LHCN-M2 (cell line): ENCODE measurements at regions not wholly inside any gene's neighbourhood (a gene's known extent, or its start where the extent isn't known, plus 50 kb on each side); places are given as distances from the start of the nearest gene placed in this dataset.

Source experiments
- DNase-seq: peaks from one replicate; pipeline ENCODE4 v3.0.0-alpha.2; 2012; ENCODE audit warnings: low read depth

- no peak for DNase-seq
Measured at GRCh38 chr2:234768608-234769196, 183.1 kb upstream of the SH3BP4 start.

- DNase-seq: no peak
Measured at GRCh38 chr2:234765279-234765678, 186.5 kb upstream of the SH3BP4 start.

DNA sequence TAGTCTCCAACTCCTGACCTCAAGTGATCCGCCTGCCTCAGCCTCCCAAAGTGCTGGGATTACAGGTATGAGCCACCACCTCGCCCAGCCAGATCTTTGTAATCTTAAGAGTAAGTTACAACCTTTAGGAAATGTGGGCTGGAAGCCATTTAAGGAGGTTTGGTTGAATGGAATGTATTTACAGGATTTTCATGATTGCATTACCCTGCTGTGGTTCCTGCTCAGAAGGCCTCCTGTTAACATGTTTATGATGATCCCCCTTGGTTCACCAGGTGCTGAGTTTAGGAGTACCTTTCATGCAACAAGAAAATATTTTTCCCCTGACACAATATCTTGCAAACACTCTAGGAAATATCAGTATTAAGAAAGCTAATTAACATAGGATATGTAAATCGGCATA is 187.4 kb upstream of the SH3BP4 start:
- DNase-seq: no peak

GRCh38 chr2:234763002-234763873 is 188.6 kb upstream of the SH3BP4 start:
- no peak for DNase-seq

- DNase-seq: no peak
Measured at GRCh38 chr2:234761910-234762309, 189.9 kb upstream of the SH3BP4 start.

GRCh38 chr2:234754126-234754525 is 197.7 kb upstream of the SH3BP4 start:
- DNase-seq: peak; percentile 46

DNA sequence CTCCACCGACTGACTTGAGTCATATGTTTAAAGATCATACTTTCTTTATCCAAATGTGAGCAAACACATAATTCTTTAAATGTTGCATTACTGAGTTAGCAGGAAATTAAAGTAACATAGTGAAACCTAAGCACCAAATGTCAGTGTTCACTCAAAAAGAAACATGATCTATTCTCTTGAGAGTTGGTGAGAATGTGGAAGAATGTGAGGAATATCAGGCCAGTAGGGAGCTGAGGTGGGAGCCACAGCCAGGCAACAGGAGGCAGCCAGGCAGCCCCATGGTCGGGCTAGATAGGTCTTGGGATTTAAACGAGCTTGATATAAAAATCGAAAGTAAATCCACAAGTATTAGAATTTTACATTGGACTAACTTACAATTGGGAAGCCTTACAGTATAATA is 198.1 kb upstream of the SH3BP4 start:
- DNase-seq: peak; percentile 54

DNA sequence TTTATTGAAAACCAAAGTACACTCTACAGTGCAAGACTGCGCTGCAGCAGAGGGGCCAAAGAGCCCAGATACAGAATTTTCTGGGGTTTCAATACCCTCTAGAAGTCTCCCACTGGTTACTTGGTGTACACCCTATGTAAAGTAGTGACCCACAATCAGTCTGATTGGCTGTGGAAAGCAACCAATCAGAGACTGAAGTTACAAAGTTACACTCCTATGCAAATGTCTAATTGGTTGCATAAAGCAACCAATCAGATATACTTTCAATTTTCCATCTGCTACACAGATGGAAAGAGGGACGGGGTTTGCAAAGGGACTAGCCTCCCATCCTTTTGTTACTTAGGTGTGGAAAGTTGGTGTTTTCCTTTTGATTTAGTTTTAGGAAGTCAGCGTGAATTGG is 198.9 kb upstream of the SH3BP4 start:
- DNase-seq: peak; percentile 13

DNA sequence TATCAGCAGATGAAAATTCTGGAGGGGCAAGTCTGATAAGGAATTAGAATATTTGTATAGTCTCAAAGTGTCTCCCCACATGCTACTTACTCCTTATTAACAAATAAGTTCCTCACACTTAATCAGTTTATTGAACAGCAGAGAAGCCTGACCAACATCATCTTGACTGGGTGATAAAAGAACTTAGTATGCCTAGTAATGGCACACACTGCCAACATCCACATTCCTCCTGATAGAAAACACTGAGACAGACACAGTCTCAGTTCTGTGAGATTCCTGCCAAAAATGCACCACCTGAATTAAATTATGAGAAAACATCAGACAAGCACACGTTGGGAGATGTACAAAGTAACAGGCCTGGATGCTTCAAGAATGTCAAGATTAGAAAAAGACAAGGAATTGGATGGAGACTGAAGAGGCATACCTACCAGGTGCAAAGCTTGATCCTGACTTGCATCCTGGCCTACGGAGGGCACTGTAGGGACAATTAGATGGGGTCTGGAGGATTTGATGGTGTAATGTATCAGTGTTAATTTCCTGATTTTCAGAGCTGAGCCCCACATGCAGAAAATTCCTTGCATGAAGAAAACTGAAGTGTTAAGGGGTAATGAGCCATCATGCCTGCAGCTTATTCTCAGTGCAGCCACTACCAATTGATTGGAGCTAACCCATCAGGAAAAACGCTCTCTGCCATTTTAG is 200.4 kb upstream of the SH3BP4 start:
- DNase-seq: no peak

DNA sequence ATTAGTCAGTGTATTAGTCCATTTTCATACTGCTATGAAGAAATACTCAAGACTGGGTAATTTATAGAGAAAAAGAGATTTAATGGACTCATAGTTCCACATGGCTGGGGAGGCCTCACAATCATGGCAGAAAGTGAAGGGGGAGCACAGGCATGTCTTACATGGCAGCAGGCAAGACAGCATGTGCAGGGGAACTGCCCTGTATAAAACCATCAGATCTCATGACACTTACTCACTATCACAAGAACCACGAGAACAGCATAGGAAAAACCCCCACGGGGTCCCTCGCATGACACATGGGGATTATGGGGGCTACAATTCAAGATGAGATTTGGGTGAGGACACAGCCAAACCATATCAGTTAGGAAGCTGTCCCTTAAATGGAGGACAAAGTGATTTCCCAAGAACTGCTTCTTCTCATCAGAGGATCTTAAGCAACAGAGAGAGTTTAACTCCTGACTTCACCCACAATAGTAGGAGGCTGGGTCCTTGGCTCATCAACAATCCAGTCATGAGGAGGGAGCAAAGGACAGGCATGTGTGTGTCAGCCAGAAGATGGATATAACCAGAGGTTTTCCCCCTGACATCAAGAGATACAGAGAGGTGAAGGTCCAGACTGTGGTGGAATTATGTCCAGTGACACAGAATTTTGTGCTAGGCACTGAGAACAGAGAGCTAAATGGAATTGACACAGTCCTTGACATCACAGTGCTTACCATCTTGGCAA is 203.8 kb upstream of the SH3BP4 start:
- DNase-seq: no peak

DNA sequence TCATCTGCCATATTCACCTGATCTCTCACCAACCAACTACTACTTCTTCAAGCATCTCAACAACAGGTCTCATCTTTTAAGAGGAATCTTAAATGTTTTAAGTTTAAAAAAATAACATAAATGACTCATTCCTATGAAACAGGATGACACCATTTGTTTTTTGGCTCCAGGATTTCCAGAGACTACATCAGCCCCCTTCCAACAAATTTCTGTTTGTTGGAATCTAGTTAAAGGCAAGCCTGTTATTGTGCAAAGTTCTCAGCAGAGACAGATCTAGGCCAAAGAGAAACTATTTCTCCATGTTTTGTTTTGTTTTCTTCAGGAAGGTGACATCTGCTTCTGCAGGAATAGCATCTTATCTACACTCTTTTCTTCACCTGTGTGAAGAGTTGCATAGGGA is 204.8 kb upstream of the SH3BP4 start:
- no peak for DNase-seq

GRCh38 chr2:234745347-234745746 is 206.5 kb upstream of the SH3BP4 start:
- no peak for DNase-seq

DNA sequence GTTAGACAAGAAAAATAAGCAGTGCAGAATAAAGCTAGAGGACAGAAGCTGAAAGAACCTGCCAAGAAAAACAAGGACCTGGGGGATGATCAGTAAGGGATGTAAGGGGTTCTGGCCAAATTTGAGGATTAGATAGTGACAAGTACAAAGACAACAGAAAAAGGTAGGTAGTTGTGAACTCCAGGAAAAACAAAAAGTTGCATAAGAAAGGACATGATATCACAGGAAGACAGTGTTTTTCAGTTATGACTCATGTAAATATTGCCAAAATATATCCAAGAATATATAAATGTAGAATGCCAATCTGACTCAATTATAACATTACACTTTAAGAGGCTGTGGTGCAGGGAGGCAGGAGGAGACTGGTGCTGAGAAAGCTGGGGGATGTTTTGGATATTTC is 209.8 kb upstream of the SH3BP4 start:
- DNase-seq: peak; percentile 10

- DNase-seq: no peak
Measured at GRCh38 chr2:234739061-234739460, 212.8 kb upstream of the SH3BP4 start.

- DNase-seq: no peak
Measured at GRCh38 chr2:234735829-234736228, 216.0 kb upstream of the SH3BP4 start.

GRCh38 chr2:234733795-234734600 is 217.8 kb upstream of the SH3BP4 start:
- no peak for DNase-seq

GRCh38 chr2:234733093-234733489 is 218.7 kb upstream of the SH3BP4 start:
- DNase-seq: no peak

DNA sequence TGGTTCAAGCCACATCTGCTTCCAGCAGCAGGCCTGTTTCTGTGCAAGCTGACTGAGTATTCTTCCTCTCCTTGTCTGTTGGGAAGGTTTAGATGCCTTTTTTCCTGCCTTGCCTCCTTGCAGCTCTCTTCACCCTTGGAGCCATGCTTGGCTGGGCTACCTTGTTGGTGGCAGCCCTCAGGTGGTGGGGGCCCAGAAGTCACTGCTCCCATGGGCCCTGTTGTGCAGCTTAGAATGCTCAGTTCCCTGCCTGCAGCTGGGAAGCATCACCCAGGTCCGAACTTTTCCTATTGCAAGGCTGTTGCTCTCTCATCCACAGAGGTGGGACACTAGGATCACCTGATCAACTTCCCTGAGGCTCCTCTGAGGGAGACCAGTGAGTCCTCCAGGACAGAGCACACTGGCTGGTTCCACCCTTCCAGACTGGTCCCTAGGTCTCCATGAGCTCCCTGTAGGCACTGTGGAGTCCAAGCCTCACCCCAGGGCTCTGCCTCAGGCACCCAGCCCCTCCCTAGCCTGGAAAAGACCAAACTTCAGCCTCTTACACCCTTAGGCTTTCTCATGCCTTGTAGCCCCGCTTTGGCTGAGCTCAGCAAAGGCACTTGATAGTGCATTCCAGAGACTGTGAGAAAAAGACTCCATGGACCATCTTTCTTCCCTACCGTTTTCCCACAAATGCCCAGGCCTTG is 219.3 kb upstream of the SH3BP4 start:
- no peak for DNase-seq

DNA sequence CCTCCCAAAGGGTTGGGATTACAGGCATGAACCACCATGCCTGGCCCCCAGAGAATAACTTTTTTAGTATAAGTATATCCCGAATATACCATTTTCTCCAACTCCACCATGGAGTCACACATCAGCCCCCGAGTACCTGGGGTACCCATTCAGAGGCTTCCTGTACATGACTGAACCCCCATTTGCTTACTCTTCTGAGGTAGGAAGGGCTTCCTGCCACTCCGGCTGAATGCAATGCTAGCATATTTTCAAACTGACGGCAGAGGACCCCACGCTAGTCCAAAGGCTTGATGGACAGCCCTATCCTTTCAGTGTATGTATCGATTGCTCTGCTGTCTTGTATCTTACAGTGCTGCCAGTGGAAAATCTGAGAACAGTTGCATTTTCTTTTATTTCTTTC is 220.6 kb upstream of the SH3BP4 start:
- no peak for DNase-seq

DNA sequence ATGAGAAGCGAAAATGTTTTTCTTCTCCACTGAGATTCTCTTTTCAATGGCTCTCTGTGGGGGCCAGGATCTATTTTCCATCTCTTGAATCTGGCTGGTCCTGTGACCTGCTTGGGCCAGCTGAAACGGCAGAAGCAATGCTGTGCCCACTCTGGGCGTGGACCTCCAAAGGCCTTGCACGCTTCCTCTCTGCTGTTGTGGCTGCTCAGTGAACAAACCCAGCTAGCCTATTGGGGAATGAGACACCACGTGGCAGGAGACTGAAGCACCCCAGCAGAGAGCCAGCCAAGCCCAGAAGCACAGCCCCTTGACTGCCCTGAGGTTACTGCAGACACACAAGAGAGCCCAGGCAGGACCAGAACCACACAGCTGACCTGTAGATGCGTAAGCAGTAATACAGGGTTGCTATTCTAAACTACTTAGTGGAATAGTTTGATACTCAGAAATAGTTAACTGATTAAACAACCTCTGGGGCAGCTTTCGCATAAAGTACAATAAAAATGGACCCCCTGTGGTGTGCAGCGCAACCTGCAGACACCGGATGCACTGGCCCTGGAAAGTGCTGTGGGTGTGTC is 221.7 kb upstream of the SH3BP4 start:
- no peak for DNase-seq
